Neural progenitor cell (in vitro differentiated cells): ENCODE measurements at regions not wholly inside any gene's neighbourhood (a gene's known extent, or its start where the extent isn't known, plus 50 kb on each side); places are given as distances from the start of the nearest gene placed in this dataset.

Experiments used
- DNase-seq: peaks from one replicate; pipeline ENCODE4 v3.0.0-alpha.2; 2016; ENCODE audit warnings: low spot score
- H2AFZ ChIP-seq: fragments of 200-600 bp; sonication (generic); replicated peaks from 2 replicates; pipeline ENCODE4 v1.6.1; 2016; ENCODE audit warnings: antibody characterized with exemption
- H3F3A ChIP-seq: fragments of 200-600 bp; sonication (generic); 2 replicates; pipeline ENCODE4 v1.6.1; 2016; ENCODE audit warnings: antibody characterized with exemption, low read depth
- H3K27ac ChIP-seq: fragments of 200-600 bp; sonication (generic); 2 replicates; pipeline ENCODE4 v1.5.1; 2016; ENCODE audit warnings: mild to moderate bottlenecking
- H3K27me3 ChIP-seq: fragments of 200-600 bp; sonication (generic); 2 replicates; pipeline ENCODE4 v1.6.1; 2016; ENCODE audit warnings: mild to moderate bottlenecking, moderate library complexity
- H3K36me3 ChIP-seq: fragments of 200-600 bp; sonication (generic); 2 replicates; pipeline ENCODE4 v1.5.1; 2016
- H3K4me1 ChIP-seq: fragments of 200-600 bp; sonication (generic); 2 replicates; pipeline ENCODE4 v1.6.1; 2016; ENCODE audit warnings: mixed run types
- H3K4me2 ChIP-seq: fragments of 200-600 bp; sonication (generic); 2 replicates; pipeline ENCODE4 v1.6.1; 2016
- H3K4me3 ChIP-seq: fragments of 200-600 bp; sonication (generic); 2 replicates; pipeline ENCODE4 v1.5.1; 2016
- H3K79me2 ChIP-seq: fragments of 200-600 bp; sonication (generic); 2 replicates; pipeline ENCODE4 v1.6.1; 2016; ENCODE audit warnings: low read depth
- H3K9ac ChIP-seq: fragments of 200-600 bp; sonication (generic); 2 replicates; pipeline ENCODE4 v1.6.1; 2016
- H3K9me3 ChIP-seq: fragments of 200-600 bp; sonication (generic); 2 replicates; pipeline ENCODE4 v1.5.1; 2016; ENCODE audit warnings: low read depth
- H4K20me1 ChIP-seq: fragments of 200-600 bp; sonication (generic); 2 replicates; pipeline ENCODE4 v1.6.1; 2016; ENCODE audit warnings: low read depth
- H3K27ac Mint-ChIP-seq: 3 replicates; pipeline ENCODE4 v1.8.0; 2021; ENCODE audit warnings: mixed read lengths
- H3K27me3 Mint-ChIP-seq: 2 replicates; pipeline ENCODE4 v1.8.0; 2022; ENCODE audit warnings: low read depth, mild to moderate bottlenecking, inconsistent platforms, moderate library complexity, mixed read lengths; ENCODE audit not compliant: insufficient read depth
- H3K36me3 Mint-ChIP-seq: 3 replicates; pipeline ENCODE4 v1.8.0; 2021; ENCODE audit warnings: mixed read lengths
- H3K4me1 Mint-ChIP-seq: 3 replicates; pipeline ENCODE4 v1.8.0; 2021; ENCODE audit warnings: mixed read lengths
- H3K4me3 Mint-ChIP-seq: 3 replicates; pipeline ENCODE4 v1.8.0; 2021; ENCODE audit warnings: mild to moderate bottlenecking, moderate library complexity, mixed read lengths
- H3K9me3 Mint-ChIP-seq: 3 replicates; pipeline ENCODE4 v1.8.0; 2020; ENCODE audit warnings: mixed read lengths
- EZH2 ChIP-seq: fragments of 200-600 bp; sonication (generic); IDR thresholded peaks from 2 replicates; pipeline ENCODE4 v1.6.1; 2017; ENCODE audit warnings: antibody characterized with exemption, mild to moderate bottlenecking, moderate library complexity
- EZH2phosphoT487 ChIP-seq: fragments of 200-600 bp; sonication (generic); IDR thresholded peaks from 2 replicates; pipeline ENCODE4 v1.6.1; 2017; ENCODE audit warnings: antibody characterized with exemption
- TF ChIP-seq, protein P1 (sequence below): fragments of 200-600 bp; sonication (generic); IDR thresholded peaks from 2 replicates; pipeline ENCODE4 v1.5.1; 2017; ENCODE audit warnings: antibody characterized with exemption, mild to moderate bottlenecking

DNA sequence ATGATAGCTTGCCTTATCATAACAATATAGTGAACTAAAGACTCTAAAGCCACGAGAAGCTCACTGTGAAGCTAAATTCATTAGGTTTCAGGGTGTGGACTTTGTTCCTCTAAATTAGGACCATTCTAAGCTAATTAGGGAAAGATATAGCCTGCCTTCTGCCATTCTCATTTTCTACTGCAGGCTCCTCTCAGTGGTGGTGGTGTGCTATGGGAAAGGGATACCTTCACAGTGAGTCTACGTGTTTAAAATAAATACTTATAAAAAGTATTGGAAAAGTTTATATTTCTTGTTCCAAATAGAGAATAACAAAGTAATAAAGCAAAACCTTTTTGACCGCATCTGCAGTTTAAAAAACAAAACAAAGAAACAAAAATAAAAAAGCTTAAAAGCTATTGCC, 327.7 kb downstream of the PAPSS1 start:
- H3K27ac Mint-ChIP-seq: no peak overlapping the region
- Histone ChIP-seq H2AFZ (no peak overlapping the region), H3K4me1 (peaks cover 5% of the 10 kb centered on the region), H3K4me3 (no peak overlapping the region), H3F3A (no peaks in the 10 kb centered on the region), H3K4me2 (no peak overlapping the region), H3K36me3 (no peaks in the 10 kb centered on the region), H3K27me3 (no peaks in the 10 kb centered on the region), H3K79me2 (no peaks in the 10 kb centered on the region), H3K9me3 (no peaks in the 10 kb centered on the region), H3K9ac (no peak overlapping the region), H4K20me1 (no peaks in the 10 kb centered on the region), H3K27ac (no peak overlapping the region)
- H3K36me3 Mint-ChIP-seq: no peaks in the 10 kb centered on the region
- H3K27me3 Mint-ChIP-seq: no peaks in the 10 kb centered on the region
- DNase-seq: no peak
- TF ChIP-seq EZH2phosphoT487 (no peak), EZH2 (no peak)
- TF ChIP-seq, protein P1, sequence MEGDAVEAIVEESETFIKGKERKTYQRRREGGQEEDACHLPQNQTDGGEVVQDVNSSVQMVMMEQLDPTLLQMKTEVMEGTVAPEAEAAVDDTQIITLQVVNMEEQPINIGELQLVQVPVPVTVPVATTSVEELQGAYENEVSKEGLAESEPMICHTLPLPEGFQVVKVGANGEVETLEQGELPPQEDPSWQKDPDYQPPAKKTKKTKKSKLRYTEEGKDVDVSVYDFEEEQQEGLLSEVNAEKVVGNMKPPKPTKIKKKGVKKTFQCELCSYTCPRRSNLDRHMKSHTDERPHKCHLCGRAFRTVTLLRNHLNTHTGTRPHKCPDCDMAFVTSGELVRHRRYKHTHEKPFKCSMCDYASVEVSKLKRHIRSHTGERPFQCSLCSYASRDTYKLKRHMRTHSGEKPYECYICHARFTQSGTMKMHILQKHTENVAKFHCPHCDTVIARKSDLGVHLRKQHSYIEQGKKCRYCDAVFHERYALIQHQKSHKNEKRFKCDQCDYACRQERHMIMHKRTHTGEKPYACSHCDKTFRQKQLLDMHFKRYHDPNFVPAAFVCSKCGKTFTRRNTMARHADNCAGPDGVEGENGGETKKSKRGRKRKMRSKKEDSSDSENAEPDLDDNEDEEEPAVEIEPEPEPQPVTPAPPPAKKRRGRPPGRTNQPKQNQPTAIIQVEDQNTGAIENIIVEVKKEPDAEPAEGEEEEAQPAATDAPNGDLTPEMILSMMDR: no peak
- H3K4me3 Mint-ChIP-seq: no peak overlapping the region
- peaks cover 16% of the 10 kb centered on the region for H3K4me1 Mint-ChIP-seq
- H3K9me3 Mint-ChIP-seq: peaks cover 7% of the 10 kb centered on the region

DNA sequence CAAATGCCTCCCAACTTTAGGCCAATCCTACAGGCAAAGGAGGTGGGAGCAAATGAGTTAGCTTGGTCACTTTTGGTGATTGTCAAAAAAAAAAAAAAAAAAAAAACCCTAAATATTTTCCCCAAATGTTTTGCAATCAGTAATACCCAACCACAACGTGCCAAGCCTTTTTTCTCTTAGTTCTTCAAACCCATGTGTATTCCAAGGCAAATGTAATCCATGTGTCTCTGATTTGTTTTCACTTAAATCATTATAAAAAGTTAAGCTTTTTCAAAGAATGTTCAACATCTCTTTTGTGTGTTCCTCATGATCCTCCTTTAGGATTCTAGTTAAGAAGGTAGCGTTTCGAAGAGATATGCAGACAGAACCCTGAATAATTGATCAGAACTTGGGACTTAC, 328.4 kb downstream of the PAPSS1 start:
- Mint-ChIP-seq H3K9me3 (peaks cover 7% of the 10 kb centered on the region), H3K36me3 (no peaks in the 10 kb centered on the region), H3K27me3 (no peaks in the 10 kb centered on the region), H3K4me3 (no peak overlapping the region), H3K4me1 (peaks cover 16% of the 10 kb centered on the region), H3K27ac (no peak overlapping the region)
- H3K36me3 ChIP-seq: no peaks in the 10 kb centered on the region
- no peak overlapping the region for H2AFZ ChIP-seq
- H3K27ac ChIP-seq: no peak overlapping the region
- no peak for TF ChIP-seq EZH2
- no peaks in the 10 kb centered on the region for H3F3A ChIP-seq
- H3K4me1 ChIP-seq: peaks cover 5% of the 10 kb centered on the region
- no peaks in the 10 kb centered on the region for H3K79me2 ChIP-seq
- no peaks in the 10 kb centered on the region for H3K9me3 ChIP-seq
- no peaks in the 10 kb centered on the region for H4K20me1 ChIP-seq
- H3K9ac ChIP-seq: no peak overlapping the region
- no peak for DNase-seq
- no peaks in the 10 kb centered on the region for H3K27me3 ChIP-seq
- H3K4me2 ChIP-seq: no peak overlapping the region
- H3K4me3 ChIP-seq: no peak overlapping the region

DNA sequence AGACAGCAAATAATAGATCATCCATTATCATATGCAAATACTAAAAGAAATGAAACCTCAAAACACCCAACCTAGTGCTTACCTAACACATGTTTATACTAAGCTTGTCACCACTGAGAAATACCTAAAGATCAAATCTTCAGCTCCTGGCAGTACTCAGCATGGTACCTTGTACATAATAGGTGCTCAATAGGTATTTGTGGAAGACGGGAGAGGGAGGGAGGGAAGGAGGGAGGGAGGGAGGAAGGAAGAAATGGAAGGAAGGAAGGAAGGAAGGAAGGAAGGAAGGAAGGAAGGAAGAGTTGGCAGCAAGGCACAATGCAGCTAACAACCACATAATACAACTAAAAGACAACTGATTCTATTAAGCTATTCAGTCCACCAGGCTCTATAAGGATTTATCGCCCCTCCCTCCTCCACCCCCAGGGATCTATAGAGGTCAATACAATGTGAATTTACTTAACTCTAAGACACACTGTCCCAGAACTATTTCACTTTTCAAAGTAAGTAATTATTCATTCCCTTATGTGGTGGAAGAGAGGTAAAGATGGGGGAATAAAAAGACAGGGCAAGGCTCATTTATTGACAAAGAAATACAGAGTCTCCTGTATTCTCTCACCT, 328.9 kb downstream of the PAPSS1 start:
- no peak overlapping the region for H3K27ac Mint-ChIP-seq
- H3K4me3 ChIP-seq: no peak overlapping the region
- H3K4me1 ChIP-seq: peaks cover 5% of the 10 kb centered on the region
- no peaks in the 10 kb centered on the region for H3K36me3 Mint-ChIP-seq
- no peaks in the 10 kb centered on the region for H3K27me3 ChIP-seq
- H3K4me1 Mint-ChIP-seq: peaks cover 16% of the 10 kb centered on the region
- no peak overlapping the region for H3K4me3 Mint-ChIP-seq
- H4K20me1 ChIP-seq: no peaks in the 10 kb centered on the region
- H3K36me3 ChIP-seq: no peaks in the 10 kb centered on the region
- no peaks in the 10 kb centered on the region for H3K79me2 ChIP-seq
- no peak overlapping the region for H3K4me2 ChIP-seq
- no peak overlapping the region for H3K27ac ChIP-seq
- H3K27me3 Mint-ChIP-seq: no peaks in the 10 kb centered on the region
- H3K9ac ChIP-seq: no peak overlapping the region
- H3K9me3 Mint-ChIP-seq: peaks cover 7% of the 10 kb centered on the region
- H3F3A ChIP-seq: no peaks in the 10 kb centered on the region
- H2AFZ ChIP-seq: no peak overlapping the region
- no peaks in the 10 kb centered on the region for H3K9me3 ChIP-seq
- no peak for DNase-seq
- TF ChIP-seq, protein P1: no peak
- TF ChIP-seq EZH2phosphoT487: no peak
- no peak for TF ChIP-seq EZH2

DNA sequence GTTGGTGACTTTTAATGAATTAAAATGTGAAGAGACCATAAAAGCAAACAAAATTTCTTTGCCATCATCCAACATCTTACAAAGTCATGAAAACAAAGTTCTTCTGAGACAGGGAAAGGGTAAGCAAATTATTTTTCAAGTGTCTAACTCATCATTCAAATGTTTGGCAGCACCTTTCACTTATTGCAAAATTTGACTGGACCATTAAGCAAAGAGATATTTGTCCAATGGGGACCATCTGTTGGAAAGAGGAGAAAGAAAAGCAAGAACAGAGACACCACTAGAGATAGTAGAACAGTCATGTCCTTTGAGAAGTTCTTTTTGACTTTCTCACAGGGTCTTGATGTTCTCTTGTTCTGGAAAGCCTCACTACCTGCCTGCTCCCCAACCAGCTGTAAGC, 330.1 kb downstream of the PAPSS1 start:
- H3K4me3 ChIP-seq: no peak overlapping the region
- no peaks in the 10 kb centered on the region for H3K79me2 ChIP-seq
- no peaks in the 10 kb centered on the region for H3K27me3 ChIP-seq
- H3K27me3 Mint-ChIP-seq: peaks cover 5% of the 10 kb centered on the region
- H3K4me1 ChIP-seq: peaks cover 5% of the 10 kb centered on the region
- peaks cover 7% of the 10 kb centered on the region for H3K9me3 Mint-ChIP-seq
- no peaks in the 10 kb centered on the region for H3K9me3 ChIP-seq
- no peak overlapping the region for H3K4me2 ChIP-seq
- H3K4me3 Mint-ChIP-seq: no peak overlapping the region
- H3K36me3 Mint-ChIP-seq: no peaks in the 10 kb centered on the region
- H4K20me1 ChIP-seq: no peaks in the 10 kb centered on the region
- no peak overlapping the region for H3K9ac ChIP-seq
- TF ChIP-seq, protein P1: no peak
- TF ChIP-seq EZH2phosphoT487: no peak
- no peak for TF ChIP-seq EZH2
- H3K4me1 Mint-ChIP-seq: peaks cover 16% of the 10 kb centered on the region
- H3K27ac ChIP-seq: no peak overlapping the region
- H2AFZ ChIP-seq: no peak overlapping the region
- no peak overlapping the region for H3K27ac Mint-ChIP-seq
- no peaks in the 10 kb centered on the region for H3K36me3 ChIP-seq
- DNase-seq: no peak
- H3F3A ChIP-seq: no peaks in the 10 kb centered on the region
